ENCODE measurements at regions not wholly inside any gene's neighbourhood (a gene's known extent, or its start where the extent isn't known, plus 50 kb on each side); places are given as distances from the start of the nearest gene placed in this dataset.

- no peak for TF ChIP-seq PHF8 (conservative IDR thresholded peaks at IDR 0.05; ENCODE audit: low read depth, low read length)
- TF ChIP-seq EP300 (IDR thresholded peaks at IDR 0.05; ENCODE audit: borderline replicate concordance in 1 of 2, low read depth in 2 of 2, low read length in 2 of 2): no peak
- TF ChIP-seq RXRA (IDR thresholded peaks at IDR 0.05; ENCODE audit: insufficient read depth, low read depth, low read length): no peak
- no peak for TF ChIP-seq SRF (IDR thresholded peaks at IDR 0.05; ENCODE audit: low read depth, low read length)
- TF ChIP-seq ASH2L (IDR thresholded peaks at IDR 0.05; ENCODE audit: low read length): no peak
Observed at GRCh38 chr4:14313757-14314156, 686.2 kb upstream of the BOD1L1 start (continued).

Measured in H1 (cell line).